CD8-positive, alpha-beta memory T cell (primary cell): ENCODE measurements at regions not wholly inside any gene's neighbourhood (a gene's known extent, or its start where the extent isn't known, plus 50 kb on each side); places are given as distances from the start of the nearest gene placed in this dataset.
"Not testable (repeated sequence)": the region's sequence is repeated elsewhere in the genome, so short reads cannot be mapped to it uniquely, and the experiment has no call there.

Experiments
- CTCF ChIA-PET: fragments of 350-600 bp; sonication (Branson Sonifier 250); formaldehyde crosslinking; loops from one replicate; lab custom pipeline; 2021; ENCODE audit warnings: antibody characterized with exemption; lab: Charles Lee
- POLR2A ChIA-PET: fragments of 350-600 bp; sonication (Branson Sonifier 250); formaldehyde crosslinking; loops from one replicate; lab custom pipeline; 2021; ENCODE audit warnings: antibody characterized with exemption; lab: Charles Lee
- DNase-seq, 5 donors: peaks; one replicate each; pipeline versions ENCODE4 v3.0.0 to v3.0.0-alpha.2; 2020 to 2022; ENCODE audit warnings: mixed read lengths in 1 of 5
- H3K27ac ChIP-seq: one replicate; pipeline ENCODE4 v1.7.0; 2013; ENCODE audit warnings: low read depth, mild to moderate bottlenecking, low read length, moderate library complexity
- H3K27me3 ChIP-seq: 2 replicates; pipeline ENCODE4 v1.7.0; 2013; ENCODE audit warnings: low read length, mild to moderate bottlenecking; ENCODE audit not compliant: insufficient read depth, poor library complexity, severe bottlenecking
- H3K36me3 ChIP-seq: 2 replicates; pipeline ENCODE4 v1.7.0; 2013; ENCODE audit warnings: mild to moderate bottlenecking, low read length, moderate library complexity; ENCODE audit not compliant: insufficient read depth
- H3K4me1 ChIP-seq: 2 replicates; pipeline ENCODE4 v1.7.0; 2013; ENCODE audit warnings: mild to moderate bottlenecking, low read length, moderate library complexity; ENCODE audit not compliant: insufficient read depth
- H3K4me3 ChIP-seq: 2 replicates; pipeline ENCODE4 v1.7.0; 2013; ENCODE audit warnings: mild to moderate bottlenecking, low read length
- H3K9me3 ChIP-seq: 2 replicates; pipeline ENCODE4 v1.7.0; 2013; ENCODE audit warnings: mild to moderate bottlenecking, low read length
- H3K27ac Mint-ChIP-seq, 8 donors: one replicate each; pipeline ENCODE4 v1.8.0; 2020 to 2021; ENCODE audit warnings: mixed read lengths in 8 of 8, mild to moderate bottlenecking in 6 of 8, inconsistent platforms in 3 of 8, moderate library complexity in 3 of 8
- H3K27me3 Mint-ChIP-seq, 2 donors: one replicate each; pipeline ENCODE4 v1.8.0; 2020 to 2021; ENCODE audit warnings: mixed read lengths in 2 of 2, mild to moderate bottlenecking in 1 of 2, moderate library complexity in 1 of 2
- H3K36me3 Mint-ChIP-seq, 3 donors: one replicate each; pipeline ENCODE4 v1.8.0; 2020 to 2021; ENCODE audit warnings: mixed read lengths in 3 of 3, inconsistent platforms in 1 of 3, mild to moderate bottlenecking in 1 of 3
- H3K4me1 Mint-ChIP-seq, 3 donors: one replicate each; pipeline ENCODE4 v1.8.0; 2020 to 2021; ENCODE audit warnings: mixed read lengths in 3 of 3, inconsistent platforms in 1 of 3, mild to moderate bottlenecking in 1 of 3
- H3K4me3 Mint-ChIP-seq, 7 donors: one replicate each; pipeline ENCODE4 v1.8.0; 2020 to 2021; ENCODE audit warnings: mixed read lengths in 7 of 7, mild to moderate bottlenecking in 6 of 7, moderate library complexity in 4 of 7, inconsistent platforms in 2 of 7
- H3K9me3 Mint-ChIP-seq, 5 donors: one replicate each; pipeline ENCODE4 v1.8.0; 2020 to 2022; ENCODE audit warnings: mixed read lengths in 5 of 5, mild to moderate bottlenecking in 3 of 5, moderate library complexity in 2 of 5, inconsistent platforms in 1 of 5

DNA sequence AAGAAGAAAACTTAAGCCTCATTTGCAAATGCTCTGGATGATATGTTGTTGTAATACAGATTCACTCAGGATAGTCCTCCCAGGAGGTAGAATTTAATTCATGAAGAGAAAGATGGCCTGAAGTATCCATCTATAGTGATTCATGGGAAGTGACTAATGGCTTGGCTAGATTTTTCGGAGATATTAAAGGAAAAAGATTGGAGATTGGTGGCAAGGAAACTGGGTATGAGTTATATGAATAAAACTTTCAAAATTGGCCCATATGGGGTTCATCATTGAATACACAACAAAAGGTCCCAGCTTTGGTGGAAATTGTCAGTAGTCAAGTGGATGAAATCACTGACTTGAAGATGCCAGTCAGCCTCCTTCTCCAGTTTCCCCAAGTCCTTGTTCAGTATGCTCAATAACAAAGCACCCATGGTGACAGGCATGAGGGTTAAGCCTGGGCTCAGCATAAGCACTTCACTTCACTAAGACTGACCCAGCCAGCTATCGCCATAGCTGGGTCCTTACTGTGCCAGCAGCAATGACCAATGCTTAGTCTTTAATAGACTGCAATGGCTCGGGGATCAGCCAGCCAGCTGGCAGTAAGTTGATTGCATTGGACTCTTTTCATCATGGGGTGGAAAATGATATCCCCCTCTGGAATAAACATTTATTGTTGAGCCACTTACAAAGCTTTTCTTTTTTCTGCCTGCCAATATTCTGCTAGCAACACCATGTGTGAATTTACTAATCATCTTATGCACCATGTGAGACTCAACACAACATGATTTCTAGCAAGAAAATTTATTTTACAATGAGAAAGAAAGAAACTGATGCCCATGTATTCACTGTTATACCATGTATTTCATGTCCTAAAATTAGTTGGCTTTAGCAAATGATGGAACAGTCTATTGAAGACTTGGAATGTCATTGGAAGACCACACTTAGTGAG, 176.6 kb upstream of the TACR1 start:
- CTCF ChIA-PET, result no interaction called here
- H3K27me3 ChIP-seq, result no peaks in the 10 kb centered on the region
- Mint-ChIP-seq H3K9me3 (peaks cover 0 to 17% (median 9%) of the 10 kb centered on the region in 5 donors), H3K36me3 (no peaks in the 10 kb centered on the region), H3K27ac (peak overlapping the region in 1 of 8 donors; percentile 22), H3K4me3 (no peak overlapping the region), H3K4me1 (no peaks in the 10 kb centered on the region), H3K27me3 (peaks cover 0 to 12% of the 10 kb centered on the region in 2 donors)
- DNase-seq, result no peak
- no peak overlapping the region for H3K4me3 ChIP-seq
- H3K27ac ChIP-seq, result no peak overlapping the region
- H3K9me3 ChIP-seq, result no peaks in the 10 kb centered on the region
- POLR2A ChIA-PET, result no interaction called here
- H3K36me3 ChIP-seq, result no peaks in the 10 kb centered on the region
- H3K4me1 ChIP-seq, result no peaks in the 10 kb centered on the region

DNA sequence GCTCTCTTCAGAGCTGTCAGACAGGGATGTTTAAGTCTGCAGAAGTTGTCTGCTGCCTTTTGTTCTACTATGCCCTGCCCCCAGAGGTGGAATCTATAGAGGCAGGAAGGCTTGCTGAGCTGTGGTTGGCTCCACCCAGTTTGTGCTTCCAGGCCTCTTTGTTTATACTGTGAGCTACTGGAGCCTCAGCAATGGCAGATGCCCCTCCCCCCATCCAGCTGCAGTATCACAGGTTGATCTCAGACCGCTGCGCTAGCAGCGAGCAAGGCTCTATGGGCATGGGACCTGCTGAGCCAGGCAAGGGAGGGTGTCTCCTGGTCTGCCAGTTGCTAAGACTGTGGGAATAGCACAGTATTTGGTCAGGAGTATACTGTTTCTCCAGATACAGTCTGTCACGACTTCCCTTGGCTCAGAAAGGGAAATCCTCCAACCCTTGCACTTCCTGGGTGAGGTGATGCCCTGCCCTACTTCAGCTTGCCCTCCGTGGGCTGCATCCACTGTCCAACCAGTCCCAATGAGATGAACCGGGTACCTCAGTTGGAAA, 175.2 kb upstream of the TACR1 start:
- Mint-ChIP-seq H3K27me3 (peaks cover 0 to 12% of the 10 kb centered on the region in 2 donors), H3K9me3 (peaks cover 0 to 27% (median 20%) of the 10 kb centered on the region in 5 donors)
- H3K27ac Mint-ChIP-seq, H3K27me3 ChIP-seq, POLR2A ChIA-PET, H3K36me3 ChIP-seq, H3K4me1 ChIP-seq, H3K9me3 ChIP-seq, CTCF ChIA-PET, H3K4me3 ChIP-seq, H3K4me1 Mint-ChIP-seq, H3K27ac ChIP-seq, H3K4me3 Mint-ChIP-seq, H3K36me3 Mint-ChIP-seq, DNase-seq: not testable (repeated sequence)

DNA sequence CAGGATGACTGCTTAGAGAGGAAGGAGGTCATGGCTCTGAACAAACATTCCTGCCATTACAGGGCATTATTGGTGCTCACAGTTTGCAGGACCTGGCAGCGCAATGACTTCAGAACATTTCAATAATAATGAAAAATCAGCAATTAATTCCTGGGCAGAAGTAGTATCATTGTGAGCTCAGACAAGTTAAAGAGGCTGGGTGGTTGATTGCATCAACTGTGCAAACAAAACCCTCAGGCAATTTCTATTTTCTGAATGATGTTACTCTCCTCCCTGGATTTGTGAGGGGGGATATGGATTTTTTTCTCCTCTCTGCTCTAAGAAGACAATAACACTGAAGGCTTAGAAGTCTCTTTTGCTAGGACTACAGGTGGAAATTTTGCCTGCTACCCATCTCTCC, 168.1 kb upstream of the TACR1 start:
- H3K9me3 ChIP-seq, result no peaks in the 10 kb centered on the region
- Mint-ChIP-seq H3K36me3 (no peaks in the 10 kb centered on the region), H3K4me1 (no peaks in the 10 kb centered on the region), H3K27ac (no peak overlapping the region), H3K27me3 (no peaks in the 10 kb centered on the region), H3K9me3 (peaks cover 0 to 34% (median 18%) of the 10 kb centered on the region in 5 donors), H3K4me3 (no peak overlapping the region)
- ChIA-PET CTCF (no interaction called here), POLR2A (no interaction called here)
- no peak for DNase-seq
- no peak overlapping the region for H3K27ac ChIP-seq
- no peaks in the 10 kb centered on the region for H3K36me3 ChIP-seq
- no peaks in the 10 kb centered on the region for H3K27me3 ChIP-seq
- no peak overlapping the region for H3K4me3 ChIP-seq
- H3K4me1 ChIP-seq, result no peaks in the 10 kb centered on the region

DNA sequence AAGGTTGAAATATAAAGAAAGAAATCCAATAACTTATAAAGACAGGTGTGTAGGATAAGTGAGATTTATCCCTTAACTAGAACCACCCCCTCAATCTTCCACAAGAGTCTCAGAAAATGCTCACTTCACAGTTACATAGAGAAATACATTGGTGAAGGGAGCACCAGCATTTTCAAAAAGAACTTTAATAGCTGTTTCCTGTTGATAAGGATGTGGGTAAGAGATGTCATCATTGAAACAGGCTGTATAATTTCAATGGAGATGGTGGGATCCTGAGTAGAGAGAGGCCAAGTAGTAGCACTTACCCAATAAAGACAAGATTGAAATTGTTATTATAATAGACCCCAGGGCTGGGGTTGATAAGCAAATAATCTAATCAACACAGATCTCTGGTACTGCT, 162.2 kb upstream of the TACR1 start:
- CTCF ChIA-PET, result no interaction called here
- H3K4me3 ChIP-seq, result no peak overlapping the region

DNA sequence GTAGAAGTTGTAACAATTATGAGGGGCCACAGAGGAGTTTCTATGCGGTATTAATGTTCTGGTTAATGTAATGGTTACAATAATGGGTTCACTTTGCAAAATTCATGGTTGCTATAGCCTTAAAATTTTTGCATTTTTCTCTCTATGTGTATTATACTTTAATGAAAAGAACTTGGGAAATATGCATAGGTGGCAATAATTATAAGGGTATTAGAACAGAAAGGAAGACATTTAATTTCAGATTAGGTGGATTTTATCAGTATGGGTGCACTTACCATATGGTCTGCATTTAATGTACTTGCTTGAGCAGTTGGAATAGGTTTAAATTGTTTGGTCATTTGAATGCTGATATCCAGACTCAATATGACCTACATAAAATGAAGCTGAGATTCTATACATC, 161.6 kb upstream of the TACR1 start:
- H3K9me3 ChIP-seq, result no peaks in the 10 kb centered on the region
- H3K4me1 ChIP-seq, result no peaks in the 10 kb centered on the region
- Mint-ChIP-seq H3K4me1 (no peaks in the 10 kb centered on the region), H3K27ac (no peak overlapping the region), H3K27me3 (peaks cover 0 to 7% of the 10 kb centered on the region in 2 donors), H3K36me3 (no peaks in the 10 kb centered on the region), H3K9me3 (peaks cover 0 to 7% (median 2%) of the 10 kb centered on the region in 5 donors), H3K4me3 (no peak overlapping the region)
- POLR2A ChIA-PET, result no interaction called here
- no peak for DNase-seq
- no peaks in the 10 kb centered on the region for H3K27me3 ChIP-seq
- no peaks in the 10 kb centered on the region for H3K36me3 ChIP-seq
- CTCF ChIA-PET, result no interaction called here
- H3K4me3 ChIP-seq, result no peak overlapping the region
- no peak overlapping the region for H3K27ac ChIP-seq

More for the DNA sequence above, 162.2 kb upstream of the TACR1 start:
- Mint-ChIP-seq H3K9me3 (peaks cover 0 to 8% (median 2%) of the 10 kb centered on the region in 5 donors), H3K4me3 (no peak overlapping the region), H3K27me3 (peaks cover 0 to 4% of the 10 kb centered on the region in 2 donors), H3K36me3 (no peaks in the 10 kb centered on the region), H3K4me1 (no peaks in the 10 kb centered on the region), H3K27ac (no peak overlapping the region)
- H3K9me3 ChIP-seq, result no peaks in the 10 kb centered on the region
- H3K36me3 ChIP-seq, result no peaks in the 10 kb centered on the region
- POLR2A ChIA-PET, result no interaction called here
- H3K4me1 ChIP-seq, result no peaks in the 10 kb centered on the region
- no peaks in the 10 kb centered on the region for H3K27me3 ChIP-seq
- no peak overlapping the region for H3K27ac ChIP-seq
- DNase-seq, result no peak

DNA sequence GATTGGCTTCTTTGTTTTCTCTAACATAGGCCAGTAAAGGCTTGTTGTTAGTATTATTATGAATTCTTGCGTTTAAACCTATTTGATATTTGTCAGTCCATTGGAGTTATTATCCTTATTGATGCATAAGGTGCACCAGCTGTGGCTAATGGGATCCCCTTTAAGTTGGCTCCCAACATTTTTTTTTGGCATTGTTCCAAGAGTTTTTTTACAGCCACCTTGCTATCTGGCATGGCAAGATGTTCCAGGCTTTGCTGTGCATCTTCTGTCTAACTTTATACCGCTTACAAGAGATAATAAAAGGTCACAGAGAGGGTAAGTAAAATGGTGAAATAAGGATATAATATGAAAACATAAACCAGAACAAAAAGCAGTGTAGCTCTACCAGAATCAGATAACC, 157.5 kb upstream of the TACR1 start:
- no peaks in the 10 kb centered on the region for H3K4me1 Mint-ChIP-seq
- ChIA-PET CTCF (no interaction called here), POLR2A (no interaction called here)
- no peaks in the 10 kb centered on the region for H3K36me3 Mint-ChIP-seq
- H3K4me3 Mint-ChIP-seq, result no peak overlapping the region
- Histone ChIP-seq H3K9me3 (no peaks in the 10 kb centered on the region), H3K4me1 (no peaks in the 10 kb centered on the region), H3K36me3 (no peaks in the 10 kb centered on the region), H3K27me3 (no peaks in the 10 kb centered on the region), H3K27ac (no peak overlapping the region), H3K4me3 (no peak overlapping the region)
- no peak for DNase-seq
- no peak overlapping the region for H3K27ac Mint-ChIP-seq
- peaks cover 0 to 8% of the 10 kb centered on the region in 2 donors for H3K27me3 Mint-ChIP-seq
- H3K9me3 Mint-ChIP-seq, result peaks cover 0 to 3% (median 2%) of the 10 kb centered on the region in 5 donors

DNA sequence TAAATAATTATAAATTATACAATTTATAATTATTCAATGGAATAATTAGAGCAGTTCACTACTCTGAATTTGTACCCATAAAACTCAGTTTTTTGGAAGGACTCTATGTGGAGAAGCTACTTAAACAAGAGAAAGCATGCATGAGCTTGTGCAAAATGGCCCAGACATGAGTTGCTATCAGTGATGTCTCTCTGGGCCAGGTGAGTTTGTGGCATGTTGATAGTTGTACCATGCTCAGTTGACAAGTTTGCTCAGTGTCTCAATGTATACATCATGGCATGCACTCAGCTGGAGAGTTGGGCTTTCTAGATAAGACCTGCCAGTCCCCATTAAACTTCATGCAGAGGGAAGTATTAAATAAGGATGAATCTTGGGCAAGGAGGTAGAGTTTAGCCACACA, 153.8 kb upstream of the TACR1 start:
- Histone ChIP-seq H3K27me3 (no peaks in the 10 kb centered on the region), H3K9me3 (no peaks in the 10 kb centered on the region), H3K4me3 (no peak overlapping the region), H3K36me3 (no peaks in the 10 kb centered on the region), H3K4me1 (no peaks in the 10 kb centered on the region), H3K27ac (no peak overlapping the region)
- Mint-ChIP-seq H3K4me1 (no peaks in the 10 kb centered on the region), H3K27ac (no peak overlapping the region), H3K36me3 (no peaks in the 10 kb centered on the region), H3K4me3 (no peak overlapping the region), H3K27me3 (peaks cover 0 to 4% of the 10 kb centered on the region in 2 donors), H3K9me3 (peaks cover 0 to 7% (median 2%) of the 10 kb centered on the region in 5 donors)
- DNase-seq, result no peak
- ChIA-PET POLR2A (no interaction called here), CTCF (no interaction called here)

DNA sequence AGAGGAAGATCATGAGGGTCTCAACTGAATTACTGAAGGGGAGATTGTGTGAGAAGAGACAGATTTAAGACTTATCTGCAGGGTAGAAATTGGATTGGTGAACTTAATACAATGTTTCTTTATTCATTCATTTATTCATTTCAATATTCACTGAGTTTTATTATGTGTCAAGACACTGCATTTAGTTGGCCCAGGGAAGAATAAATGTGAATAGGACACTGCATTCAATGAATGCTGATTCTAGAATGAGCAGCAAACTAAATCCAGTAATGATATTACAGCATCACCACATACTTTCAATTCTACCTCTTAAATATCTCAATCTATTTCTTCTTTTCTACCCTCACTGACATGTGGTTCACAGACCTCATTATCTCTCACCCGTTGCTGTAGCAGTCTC, 149.0 kb upstream of the TACR1 start:
- Histone ChIP-seq H3K27me3 (no peaks in the 10 kb centered on the region), H3K9me3 (no peaks in the 10 kb centered on the region), H3K27ac (no peak overlapping the region), H3K36me3 (no peaks in the 10 kb centered on the region), H3K4me1 (no peaks in the 10 kb centered on the region), H3K4me3 (no peak overlapping the region)
- peaks cover 0 to 2% (median 0%) of the 10 kb centered on the region in 3 donors for H3K36me3 Mint-ChIP-seq
- ChIA-PET CTCF (no interaction called here), POLR2A (no interaction called here)
- DNase-seq, result no peak
- H3K27ac Mint-ChIP-seq, result no peak overlapping the region
- no peak overlapping the region for H3K4me3 Mint-ChIP-seq
- no peaks in the 10 kb centered on the region for H3K4me1 Mint-ChIP-seq
- peaks cover 0 to 5% (median 2%) of the 10 kb centered on the region in 5 donors for H3K9me3 Mint-ChIP-seq
- peaks cover 4 to 5% of the 10 kb centered on the region in 2 donors for H3K27me3 Mint-ChIP-seq
